ENCODE measurements at regions not wholly inside any gene's neighbourhood (a gene's known extent, or its start where the extent isn't known, plus 50 kb on each side); places are given as distances from the start of the nearest gene placed in this dataset.

- no peak for DNase-seq
These were observed 53.8 kb downstream of the ADM start for GRCh38 chr11:10358696-10359095.

GRCh38 chr11:10359171-10359570 lies 54.3 kb downstream of the ADM start:
- no peak for DNase-seq

- no peak for DNase-seq
These were observed 56.0 kb downstream of the ADM start for GRCh38 chr11:10360835-10361234.

GRCh38 chr11:10365045-10365444 lies 60.2 kb downstream of the ADM start:
- DNase-seq = no peak

GRCh38 chr11:10366568-10367331 lies 61.9 kb downstream of the ADM start:
- peak; percentile 88 for DNase-seq

GRCh38 chr11:10371926-10372641 lies 67.2 kb downstream of the ADM start:
- no peak for DNase-seq

DNA sequence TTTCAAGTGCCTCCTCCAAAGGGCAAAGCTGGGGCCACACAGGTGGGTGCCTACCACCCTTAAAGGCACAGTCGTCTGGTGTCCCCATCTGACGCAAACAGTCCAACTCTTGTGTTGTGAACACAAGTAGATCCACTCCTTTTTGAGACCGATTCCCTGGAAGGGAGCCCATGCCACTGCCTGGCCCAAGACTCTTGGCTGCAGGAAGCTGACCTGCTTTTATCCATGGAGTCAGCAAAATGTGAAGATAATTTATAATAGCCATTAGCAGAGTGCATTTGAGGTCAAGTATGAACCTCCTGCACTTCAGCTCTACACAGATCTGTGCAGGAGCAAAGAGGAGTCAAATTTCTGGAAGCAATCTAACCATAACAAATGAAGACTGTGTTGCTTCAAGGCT lies 68.5 kb downstream of the ADM start:
- no peak for DNase-seq

GRCh38 chr11:10373929-10374328 lies 69.1 kb downstream of the ADM start:
- no peak for DNase-seq

DNA sequence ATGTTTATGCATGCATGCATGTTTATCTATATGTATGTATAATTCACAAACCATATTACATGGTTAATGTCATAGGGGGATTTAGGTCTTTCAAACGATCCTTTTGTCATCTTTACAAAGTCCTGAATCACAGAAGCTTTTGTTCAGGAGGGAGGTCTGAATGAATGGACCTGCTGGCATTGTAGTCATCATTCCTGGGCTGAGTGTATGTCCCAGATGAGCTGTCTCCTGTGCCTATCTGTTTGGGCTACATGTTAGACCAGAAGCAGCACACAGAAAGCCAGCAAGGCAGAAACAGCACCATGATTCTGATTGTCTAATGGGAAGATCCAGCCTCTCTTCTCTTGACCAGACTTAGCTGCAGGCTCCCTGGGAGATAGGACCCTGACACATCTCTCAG lies 69.5 kb downstream of the ADM start:
- no peak for DNase-seq

DNA sequence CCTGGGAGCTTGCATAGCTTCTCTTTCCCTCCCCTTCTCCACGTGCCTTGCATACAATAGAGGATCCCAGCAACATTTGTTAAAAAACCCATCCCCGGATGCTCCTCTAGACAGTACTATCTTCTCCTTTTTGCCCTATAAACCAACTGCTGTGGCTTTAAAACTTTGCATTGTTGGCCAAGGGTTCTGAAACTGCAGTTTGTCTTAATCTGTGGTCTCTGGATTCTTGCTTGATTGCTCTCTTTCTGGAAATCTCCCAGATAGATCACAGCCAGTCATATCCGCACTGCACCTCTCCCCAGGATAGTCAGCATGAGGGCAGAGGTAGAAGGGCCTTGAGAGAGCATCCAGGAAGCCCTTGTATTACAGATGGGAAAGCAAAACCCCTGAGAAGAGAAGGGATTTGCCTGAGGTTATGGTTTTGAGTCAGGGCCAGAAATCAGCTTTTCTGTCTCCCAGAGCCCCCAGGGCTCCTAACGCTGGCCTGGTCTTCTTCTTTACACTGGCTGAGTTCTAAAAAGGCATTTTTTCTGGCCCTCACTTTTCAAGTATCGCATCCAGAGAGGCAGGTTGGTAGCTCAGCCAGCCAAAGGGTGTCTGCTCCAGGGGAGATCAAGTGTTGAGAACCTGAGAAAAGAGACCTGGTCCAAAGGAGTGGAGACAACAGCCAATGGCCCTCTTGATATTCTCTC lies 70.6 kb downstream of the ADM start:
- no peak for DNase-seq

- DNase-seq = no peak
These were observed 71.2 kb downstream of the ADM start for GRCh38 chr11:10376061-10376460.

GRCh38 chr11:10377183-10377582 lies 72.3 kb downstream of the ADM start:
- DNase-seq = no peak

DNA sequence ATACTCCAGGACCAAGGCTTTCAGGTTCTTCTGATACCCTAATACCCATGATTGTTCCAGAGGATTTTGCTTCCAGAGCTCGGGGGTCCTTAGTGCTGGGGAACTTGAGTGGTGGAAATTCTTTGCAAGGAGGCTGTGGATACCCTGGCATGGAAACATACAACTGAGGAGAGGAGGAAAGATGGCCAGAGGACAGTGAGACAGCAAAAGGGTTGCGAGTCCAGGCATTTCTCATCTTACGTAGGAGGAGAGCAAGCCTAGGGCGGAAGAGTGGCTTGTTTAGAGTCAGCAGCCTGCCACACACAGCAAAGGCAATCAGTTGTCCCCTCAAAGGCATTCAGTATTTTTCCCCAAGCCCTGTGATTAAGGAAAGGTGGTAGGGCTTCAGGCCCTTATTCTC lies 73.5 kb downstream of the ADM start:
- no peak for DNase-seq

DNA sequence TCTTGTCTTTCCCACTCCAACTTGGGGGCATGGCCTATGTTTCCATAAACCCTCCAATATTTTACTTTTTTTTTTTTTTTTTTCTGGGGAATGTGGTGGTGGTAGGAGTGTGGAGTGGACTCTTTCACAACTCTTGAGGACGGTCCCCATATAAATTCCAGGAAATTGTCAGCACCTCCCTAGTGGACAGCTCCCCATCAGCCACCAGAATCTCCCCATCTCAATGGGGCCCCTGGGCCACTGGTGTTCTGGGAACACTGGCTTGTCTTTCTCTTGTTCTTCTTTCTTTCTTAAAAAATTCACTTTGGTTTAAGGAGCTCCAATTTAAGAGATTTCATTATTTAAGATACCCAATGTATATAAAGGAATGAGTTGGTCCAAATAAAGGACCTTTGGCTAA lies 74.1 kb downstream of the ADM start:
- no peak for DNase-seq

GRCh38 chr11:10379426-10379825 lies 74.6 kb downstream of the ADM start:
- DNase-seq = no peak

- DNase-seq = no peak
These were observed 75.0 kb upstream of the AMPD3 start for GRCh38 chr11:10379871-10380568.

DNA sequence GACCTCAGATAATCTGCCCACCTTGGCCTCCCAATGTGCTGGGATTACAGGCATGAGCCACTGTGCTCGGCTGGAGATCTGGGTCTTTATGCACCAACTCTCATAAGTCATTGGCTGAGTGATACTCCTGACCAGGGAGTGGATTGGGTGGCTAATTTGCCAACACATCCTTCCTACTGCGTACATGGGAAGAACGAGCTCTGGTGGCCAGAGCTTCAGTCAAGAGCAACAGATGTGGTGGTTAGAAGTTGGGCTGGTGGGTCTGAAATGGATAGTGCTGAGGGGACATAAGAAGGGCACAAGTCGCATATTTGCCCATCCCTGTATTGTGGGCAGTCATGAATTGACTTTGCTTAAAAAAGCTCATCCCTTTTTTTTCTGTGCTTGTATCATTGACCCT lies 74.1 kb upstream of the AMPD3 start:
- no peak for DNase-seq

DNA sequence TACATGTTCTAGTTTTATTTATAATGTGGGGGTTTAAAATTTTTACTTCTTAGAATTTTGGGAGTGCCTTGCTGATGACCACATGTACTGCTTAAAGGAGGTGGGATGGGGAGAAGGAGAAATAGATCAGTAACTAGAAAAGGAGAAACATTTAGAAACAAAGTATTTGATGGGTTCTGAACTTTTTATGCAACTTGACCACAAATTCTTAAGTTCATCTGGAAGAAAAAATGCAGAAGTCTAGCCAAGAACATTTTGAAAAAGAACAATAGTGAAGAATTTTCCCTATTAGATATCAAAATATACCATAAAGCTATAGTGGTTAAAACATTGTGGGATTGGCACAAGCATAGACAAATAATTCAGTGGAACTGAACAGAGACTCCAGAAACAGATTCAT lies 73.3 kb upstream of the AMPD3 start:
- no peak for DNase-seq

DNA sequence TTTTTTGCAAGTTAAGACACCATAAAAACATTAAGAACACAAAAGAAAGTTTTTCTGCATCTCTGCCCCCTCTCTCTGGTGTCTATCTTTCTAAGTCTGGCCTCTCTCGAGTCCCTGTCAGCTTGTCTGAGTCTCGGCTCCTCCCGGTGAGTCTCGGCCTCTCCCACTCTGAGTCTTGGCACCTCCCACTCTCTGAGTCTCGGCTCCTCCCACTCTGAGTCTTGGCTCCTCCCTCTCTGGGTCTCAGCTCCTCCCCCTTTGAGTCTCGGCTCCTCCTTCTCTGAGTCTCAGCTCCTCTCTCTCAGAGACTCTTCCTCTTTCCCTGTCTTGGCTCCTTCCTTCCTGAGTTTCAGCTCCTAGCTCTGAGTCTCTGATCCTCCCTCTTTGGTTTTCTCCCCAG lies 72.5 kb upstream of the AMPD3 start:
- no peak for DNase-seq

- DNase-seq = no peak
These were observed 69.4 kb upstream of the AMPD3 start for GRCh38 chr11:10385696-10386095.

GRCh38 chr11:10386361-10386760 lies 68.7 kb upstream of the AMPD3 start:
- DNase-seq = no peak

- no peak for DNase-seq
These were observed 68.2 kb upstream of the AMPD3 start for GRCh38 chr11:10386861-10387205.

All from NCI-H146 (cell line).